ENCODE measurements at regions not wholly inside any gene's neighbourhood (a gene's known extent, or its start where the extent isn't known, plus 50 kb on each side); places are given as distances from the start of the nearest gene placed in this dataset.

- TF ChIP-seq CTCF (IDR thresholded peaks at IDR 0.05): no peak
- no peak for TF ChIP-seq POLR2A (IDR thresholded peaks at IDR 0.05)
Observed at GRCh38 chr2:59745085-59745484, 808.4 kb downstream of the BCL11A start.
